Left cardiac atrium (tissue), 4 donors: ENCODE measurements at regions not wholly inside any gene's neighbourhood (a gene's known extent, or its start where the extent isn't known, plus 50 kb on each side); places are given as distances from the start of the nearest gene placed in this dataset.

Source experiments
- ATAC-seq, 2 donors: fragments of 200-7000 bp; cut with Tn5 transposase; one replicate each; pipeline ENCODE4 v1.9.1; 2020; ENCODE audit warnings: mild to moderate bottlenecking in 2 of 2, moderate library complexity in 2 of 2
- DNase-seq: peaks from one replicate; pipeline ENCODE4 v3.0.0-alpha.2; 2020
- intact Hi-C, 2 donors: fragments of 100-400 bp; cut with DNase I; formaldehyde crosslinking; loops; one replicate each; pipeline versions ENCODE4 v1.14.1 to v1.15.1; 2022 to 2023
- donor health status: DM: no; HTN: yes; CAD: no.
- donor health status: DM: no; HTN: yes; CAD: no; lungs with severe emphysema.
- donor health status: DM: yes; HTN: yes; CAD: no.
- donor health status: Dilated cardiomyopathy.

GRCh38 chr2:37468170-37468569 lies 123.7 kb downstream of the QPCT start:
- intact Hi-C loops, result no loop called here
- DNase-seq (peak; percentile 33), ATAC-seq (peak in 1 of 2 donors; percentile 68)

GRCh38 chr2:37469126-37469525 lies 124.7 kb downstream of the QPCT start:
- ATAC-seq (peak in 1 of 2 donors; percentile 14), DNase-seq (no peak)
- intact Hi-C loops, result no loop called here

GRCh38 chr2:37471104-37471503 lies 126.7 kb downstream of the QPCT start:
- intact Hi-C loops, result no loop called here
- no peak for ATAC-seq
- no peak for DNase-seq

DNA sequence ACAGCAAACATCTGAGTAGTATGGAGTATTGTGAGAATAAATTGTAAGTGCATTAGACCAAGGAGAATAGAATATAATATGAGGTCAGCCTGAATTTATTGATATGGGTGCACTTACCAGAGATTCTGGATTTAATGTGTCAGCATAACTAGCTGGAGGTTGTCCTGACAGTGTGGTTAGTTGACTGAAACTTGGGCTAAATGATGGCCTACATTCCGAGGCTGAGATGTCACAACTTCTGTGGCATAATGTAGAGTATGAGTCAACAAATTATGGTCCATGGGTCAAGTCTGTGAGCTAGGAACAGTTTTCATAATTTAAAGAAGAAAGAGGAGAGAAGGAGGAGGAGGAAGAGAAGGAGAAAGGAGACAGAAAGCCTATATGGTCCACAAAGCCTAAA lies 127.6 kb downstream of the QPCT start:
- DNase-seq (no peak), ATAC-seq (peak in 1 of 2 donors; percentile 42)
- intact Hi-C loops, result no loop called here

GRCh38 chr2:37472959-37473358 lies 128.5 kb downstream of the QPCT start:
- DNase-seq (peak; percentile 42), ATAC-seq (peak; percentile 64 to 71)
- intact Hi-C loops, result no loop called here

GRCh38 chr2:37476411-37476810 lies 132.0 kb downstream of the QPCT start:
- no peak for DNase-seq
- intact Hi-C loops, result no loop called here
- no peak for ATAC-seq

- DNase-seq (no peak), ATAC-seq (no peak)
- intact Hi-C loops, result no loop called here
Observed at GRCh38 chr2:37477921-37478320, 133.5 kb downstream of the QPCT start.

- DNase-seq (no peak), ATAC-seq (no peak)
- intact Hi-C loops, result no loop called here
Observed at GRCh38 chr2:37481244-37481643, 136.8 kb downstream of the QPCT start.

- intact Hi-C loops, result no loop called here
- DNase-seq (no peak), ATAC-seq (no peak)
Observed at GRCh38 chr2:37489041-37489456, 144.6 kb downstream of the QPCT start.

GRCh38 chr2:37489536-37489935 lies 145.1 kb downstream of the QPCT start:
- ATAC-seq, result no peak
- intact Hi-C loops, result no loop called here
- DNase-seq, result no peak

DNA sequence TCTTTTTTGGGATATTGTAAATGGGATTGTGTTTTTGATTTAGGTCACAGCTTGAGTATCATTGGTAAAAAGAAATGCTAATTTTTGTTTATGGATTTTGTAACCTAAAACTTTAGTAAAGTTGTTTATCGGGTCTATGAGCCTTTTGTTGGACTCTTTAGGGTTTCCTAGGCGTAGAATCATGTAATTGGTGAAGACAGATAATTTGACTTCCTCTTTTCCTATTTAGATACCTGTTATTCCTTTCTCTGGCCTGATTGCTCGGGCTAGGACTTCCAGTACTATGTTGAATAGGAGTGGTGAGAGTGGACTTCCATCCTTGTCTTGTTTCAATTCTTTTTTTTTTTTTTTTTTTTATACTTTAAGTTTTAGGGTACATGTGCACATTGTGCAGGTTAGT lies 149.0 kb downstream of the QPCT start:
- no peak for ATAC-seq
- DNase-seq, result no peak
- intact Hi-C loops, result no loop called here

DNA sequence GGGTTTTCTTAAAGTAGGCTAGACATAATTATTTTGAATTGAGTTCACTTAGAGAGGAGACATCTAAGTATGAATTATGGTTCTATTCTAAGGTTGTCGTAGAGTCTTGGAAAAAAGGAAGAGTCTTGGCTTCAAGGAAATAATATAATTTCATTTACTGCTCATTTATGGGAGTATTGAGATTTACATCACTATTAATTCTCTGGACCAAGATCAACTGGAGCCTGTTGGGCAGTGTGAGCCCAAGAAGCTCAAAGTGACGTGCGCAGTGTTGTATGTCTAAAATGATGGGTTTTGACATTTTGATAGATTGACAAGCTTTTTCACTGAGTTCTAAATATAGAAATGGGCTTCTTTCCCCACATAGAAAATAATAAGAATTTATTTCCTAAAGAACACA lies 154.7 kb downstream of the QPCT start:
- intact Hi-C loops, result no loop called here
- ATAC-seq, result no peak
- DNase-seq, result no peak

DNA sequence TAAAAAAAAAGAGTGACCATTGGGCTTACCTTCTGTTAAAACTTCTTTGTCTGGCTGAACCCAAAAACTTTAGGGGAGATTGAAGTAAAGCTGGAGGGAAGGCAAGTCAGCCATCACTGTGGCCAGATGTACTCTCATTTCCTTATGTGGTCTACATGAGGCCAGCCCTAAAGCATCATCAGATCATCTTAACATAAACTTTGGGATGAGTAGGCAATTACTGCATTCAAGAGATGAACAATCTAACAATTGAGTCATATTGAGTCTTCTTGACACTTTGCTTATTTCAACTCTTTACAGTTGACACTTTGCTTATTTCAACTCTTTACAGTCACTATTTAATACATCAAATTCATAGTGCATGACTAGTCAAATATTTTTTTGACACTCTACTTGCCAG lies 155.6 kb downstream of the QPCT start:
- intact Hi-C loops, result loop anchor here in 1 of 2 donors (10.0 kb wide), 1 partner anchor 75 kb away; no protein-coding TSS in a partner anchor
- DNase-seq (no peak), ATAC-seq (no peak)

GRCh38 chr2:37501113-37501512 lies 156.7 kb downstream of the QPCT start:
- ATAC-seq (no peak), DNase-seq (no peak)
- intact Hi-C loops, result loop anchor here in 1 of 2 donors (10.0 kb wide), 1 partner anchor 76 kb away; no protein-coding TSS in a partner anchor

DNA sequence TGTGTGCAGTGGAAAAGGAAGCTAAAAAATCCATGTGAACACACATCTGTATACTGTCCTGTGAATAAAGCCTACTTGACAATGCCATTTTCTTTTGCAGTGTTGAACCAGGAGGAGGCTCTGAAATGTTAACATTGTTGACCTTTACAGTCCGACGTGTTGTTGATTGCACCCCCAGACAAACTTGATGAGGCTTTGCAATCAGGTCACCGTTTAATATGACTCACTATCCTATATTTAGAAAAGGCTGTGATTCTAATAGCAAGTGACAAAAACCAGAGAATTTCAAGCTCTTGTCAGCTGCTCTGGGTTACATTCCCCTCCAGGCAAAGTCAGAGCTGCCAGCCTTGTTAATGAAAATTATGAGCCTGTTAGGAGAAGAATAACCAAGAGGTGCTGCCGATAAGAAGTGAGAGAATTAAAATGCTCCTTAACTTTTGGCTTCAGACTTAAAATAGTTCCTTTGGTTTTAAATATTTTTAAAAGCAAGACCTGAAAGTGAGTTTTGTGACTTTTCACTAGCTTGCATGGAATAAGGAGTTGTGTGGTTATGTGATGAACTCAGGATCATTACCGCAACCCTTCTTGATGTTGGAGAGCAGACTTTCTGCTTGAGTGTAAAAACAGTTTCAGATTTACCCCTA lies 162.1 kb downstream of the QPCT start:
- ATAC-seq (peak; percentile 89 to 92), DNase-seq (no peak)
- intact Hi-C loops, result loop anchor here in 1 of 2 donors (10.0 kb wide), 1 partner anchor 82 kb away; no protein-coding TSS in a partner anchor

- ATAC-seq (no peak), DNase-seq (no peak)
- intact Hi-C loops, result loop anchor here in 1 of 2 donors (10.0 kb wide), 1 partner anchor 82 kb away; no protein-coding TSS in a partner anchor
Observed at GRCh38 chr2:37507051-37507410, 162.6 kb downstream of the QPCT start.

DNA sequence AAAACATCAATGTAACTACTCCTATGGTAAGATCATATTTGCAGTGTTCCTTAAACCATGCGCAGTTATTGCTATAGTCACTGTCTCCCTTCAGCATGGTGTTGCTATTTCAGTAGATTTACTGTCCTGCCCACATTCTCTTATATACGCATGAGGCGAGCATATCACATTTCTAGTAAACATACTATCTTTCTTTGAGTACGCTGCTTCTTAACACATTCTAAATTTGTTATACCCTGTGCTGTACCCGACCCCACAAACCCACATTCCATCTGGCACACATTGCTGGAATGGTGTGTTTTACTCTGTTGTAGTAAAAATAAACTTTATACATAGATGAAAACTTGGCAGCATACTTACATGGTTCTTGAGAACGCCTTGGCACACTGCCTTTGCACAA lies 163.3 kb downstream of the QPCT start:
- intact Hi-C loops, result loop anchor here in 1 of 2 donors (10.0 kb wide), 1 partner anchor 83 kb away; no protein-coding TSS in a partner anchor
- peak; percentile 14 to 42 for ATAC-seq
- DNase-seq, result no peak

DNA sequence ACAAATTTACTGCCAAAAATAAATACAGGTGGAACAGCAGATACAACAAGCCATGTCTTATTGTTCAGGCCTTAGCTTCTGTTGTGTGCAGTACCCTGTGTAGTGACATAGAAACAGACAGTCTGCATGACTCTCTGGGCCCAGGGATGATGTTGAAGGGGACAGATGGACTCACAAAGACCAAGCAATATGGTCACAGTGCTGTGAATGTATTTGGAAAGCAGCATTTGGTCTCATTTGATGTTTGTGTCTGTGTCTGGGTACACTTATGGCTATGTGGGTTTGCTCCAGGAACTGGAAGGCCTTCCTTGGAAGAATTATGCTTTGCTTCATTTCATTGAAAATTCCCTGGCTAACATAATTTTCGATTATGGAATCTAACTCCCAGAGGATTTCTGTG lies 158.5 kb downstream of the CDC42EP3 start:
- ATAC-seq, result no peak
- intact Hi-C loops, result no loop called here
- DNase-seq, result no peak

DNA sequence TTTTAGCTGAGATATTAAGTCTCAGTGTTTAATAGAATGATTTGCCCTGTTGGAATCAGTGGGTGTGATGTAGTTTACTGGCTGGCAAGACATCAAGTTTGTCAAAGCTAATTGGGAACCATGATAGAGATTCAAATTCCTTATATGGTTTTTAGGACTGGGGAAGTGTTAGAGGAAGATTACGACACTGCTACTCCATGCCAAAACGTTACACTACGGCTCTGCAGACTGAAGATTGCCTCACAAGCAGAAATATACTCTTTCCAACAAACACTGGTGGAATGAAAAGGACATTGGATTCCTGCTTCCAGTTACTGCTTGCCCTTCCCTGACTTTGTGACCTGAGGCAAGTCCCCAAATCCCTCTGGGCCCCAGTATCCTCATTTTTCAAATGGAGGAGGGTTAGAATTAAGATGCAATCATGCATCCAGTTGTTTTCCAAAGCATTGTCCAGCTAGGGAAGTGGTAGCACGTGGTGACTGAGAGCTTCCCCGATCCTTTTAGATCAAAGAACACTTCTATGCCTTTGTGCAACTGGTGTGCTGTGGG lies 147.6 kb downstream of the CDC42EP3 start:
- DNase-seq (peak; percentile 35), ATAC-seq (peak; percentile 98 to 99)
- intact Hi-C loops, result no loop called here

GRCh38 chr2:37526323-37526722 lies 145.1 kb downstream of the CDC42EP3 start:
- ATAC-seq, result no peak
- intact Hi-C loops, result no loop called here
- DNase-seq, result no peak

DNA sequence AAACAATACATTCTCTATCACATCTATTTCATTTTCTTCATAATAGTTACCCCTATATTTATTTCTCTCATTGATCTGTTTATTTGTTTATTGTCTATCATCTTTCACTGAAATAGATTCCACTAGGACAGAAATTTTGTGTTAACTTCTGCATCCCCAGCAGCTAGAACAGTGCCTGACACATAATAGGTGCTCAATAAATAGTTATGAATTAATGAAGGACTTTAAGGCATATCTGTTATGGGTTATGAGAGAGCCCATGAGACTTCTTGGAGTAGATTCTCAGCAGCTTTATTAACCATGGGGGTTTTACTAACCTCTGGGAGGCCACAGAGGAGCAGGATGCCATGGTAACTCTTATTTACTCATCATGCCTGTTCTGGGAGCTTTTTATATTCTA lies 144.6 kb downstream of the CDC42EP3 start:
- intact Hi-C loops, result no loop called here
- ATAC-seq (no peak), DNase-seq (no peak)
